Loucy (cell line): ENCODE measurements at regions not wholly inside any gene's neighbourhood (a gene's known extent, or its start where the extent isn't known, plus 50 kb on each side); places are given as distances from the start of the nearest gene placed in this dataset.

Experiments
- H2AFZ ChIP-seq: fragments of 200-600 bp; sonication (generic); 2 replicates; pipeline ENCODE4 v1.6.0; 2016; ENCODE audit warnings: antibody characterized with exemption, mild to moderate bottlenecking, low read length, moderate library complexity
- H3F3A ChIP-seq: fragments of 200-600 bp; 2 replicates; pipeline ENCODE4 v1.6.0; 2016; ENCODE audit warnings: antibody characterized with exemption, low read depth, mild to moderate bottlenecking
- H3K27me3 ChIP-seq: fragments of 200-600 bp; sonication (generic); 2 replicates; pipeline ENCODE4 v1.6.1; 2014; ENCODE audit warnings: low read length, mild to moderate bottlenecking; ENCODE audit not compliant: insufficient read depth, poor library complexity, severe bottlenecking
- H3K36me3 ChIP-seq: fragments of 200-600 bp; sonication (generic); 2 replicates; pipeline ENCODE4 v1.6.1; 2016; ENCODE audit warnings: low read length; ENCODE audit not compliant: insufficient read depth
- H3K4me1 ChIP-seq: fragments of 200-600 bp; sonication (generic); 2 replicates; pipeline ENCODE4 v1.5.1; 2014; ENCODE audit warnings: low read length, mild to moderate bottlenecking; ENCODE audit not compliant: insufficient read depth, poor library complexity, severe bottlenecking
- H3K4me2 ChIP-seq: fragments of 200-600 bp; sonication (generic); 2 replicates; pipeline ENCODE4 v1.6.0; 2014; ENCODE audit warnings: antibody characterized with exemption, low read length, low read depth, mild to moderate bottlenecking; ENCODE audit not compliant: poor library complexity, severe bottlenecking
- H3K4me3 ChIP-seq: fragments of 200-600 bp; sonication (generic); 2 replicates; pipeline ENCODE4 v1.5.1; 2014; ENCODE audit warnings: low read length, mild to moderate bottlenecking, mixed read lengths; ENCODE audit not compliant: poor library complexity, severe bottlenecking
- H3K79me2 ChIP-seq: fragments of 200-600 bp; sonication (generic); 2 replicates; pipeline ENCODE4 v1.6.1; 2014; ENCODE audit warnings: low read length; ENCODE audit not compliant: insufficient read depth
- H3K9ac ChIP-seq: fragments of 200-600 bp; sonication (generic); 2 replicates; pipeline ENCODE4 v1.6.0; 2014; ENCODE audit warnings: mild to moderate bottlenecking, low read depth, low read length, moderate library complexity; ENCODE audit not compliant: poor library complexity, severe bottlenecking
- H3K9me2 ChIP-seq: fragments of 200-600 bp; sonication (generic); replicated peaks from 2 replicates; pipeline ENCODE4 v1.6.1; 2016; ENCODE audit warnings: low read depth, low read length, mixed read lengths
- H3K9me3 ChIP-seq: fragments of 200-600 bp; sonication (generic); 2 replicates; pipeline ENCODE4 v1.6.1; 2014; ENCODE audit warnings: mild to moderate bottlenecking, antibody characterized with exemption, low read length, low read depth; ENCODE audit not compliant: insufficient read depth
- H4K20me1 ChIP-seq: fragments of 200-600 bp; sonication (generic); 2 replicates; pipeline ENCODE4 v1.6.0; 2014; ENCODE audit warnings: antibody characterized with exemption, low read length, mild to moderate bottlenecking; ENCODE audit not compliant: insufficient read depth, poor library complexity, severe bottlenecking
- CTCF ChIP-seq: fragments of 200-600 bp; sonication (generic); conservative IDR thresholded peaks from 2 replicates; pipeline ENCODE4 v1.5.1; 2014; ENCODE audit warnings: mild to moderate bottlenecking, antibody characterized with exemption, low read length
- EZH2phosphoT487 ChIP-seq: fragments of 200-600 bp; IDR thresholded peaks from 2 replicates; pipeline ENCODE4 v1.6.1; 2018; ENCODE audit warnings: antibody characterized with exemption, mild to moderate bottlenecking, moderate library complexity, borderline replicate concordance

DNA sequence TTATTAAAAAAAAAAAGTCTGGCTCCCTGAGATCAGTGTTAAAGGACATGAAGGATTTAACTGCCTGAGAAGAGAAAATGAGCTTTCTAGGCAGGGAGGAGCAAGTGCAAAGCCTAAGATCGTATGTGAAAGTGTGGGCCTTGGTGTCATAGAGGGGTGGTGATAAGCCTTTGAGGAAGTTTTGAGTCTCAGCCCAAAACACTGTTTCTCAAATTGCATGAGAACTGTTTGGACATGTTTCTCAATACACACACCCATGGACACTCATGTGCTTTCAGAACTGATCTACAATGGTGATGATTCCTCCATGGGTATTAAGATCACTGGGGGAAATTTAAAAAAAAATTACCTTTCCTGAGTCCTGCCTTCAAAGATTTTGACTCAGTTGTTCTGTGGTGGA, 336.7 kb upstream of the RND3 start:
- H2AFZ ChIP-seq: no peak overlapping the region
- H3K9me2 ChIP-seq: no peaks in the 10 kb centered on the region
- H3K4me1 ChIP-seq: no peaks in the 10 kb centered on the region
- H3K79me2 ChIP-seq: no peaks in the 10 kb centered on the region
- no peak overlapping the region for H3K4me2 ChIP-seq
- H3K36me3 ChIP-seq: no peaks in the 10 kb centered on the region
- no peaks in the 10 kb centered on the region for H3K9me3 ChIP-seq
- H3K27me3 ChIP-seq: no peaks in the 10 kb centered on the region
- TF ChIP-seq EZH2phosphoT487: no peak
- H3K9ac ChIP-seq: no peak overlapping the region
- H4K20me1 ChIP-seq: no peaks in the 10 kb centered on the region
- no peak overlapping the region for H3K4me3 ChIP-seq
- no peaks in the 10 kb centered on the region for H3F3A ChIP-seq

- Histone ChIP-seq H3K9me2 (no peaks in the 10 kb centered on the region), H3K9ac (no peak overlapping the region), H3K27me3 (no peaks in the 10 kb centered on the region), H3K4me1 (no peaks in the 10 kb centered on the region), H3K9me3 (no peaks in the 10 kb centered on the region), H3K4me3 (no peak overlapping the region), H4K20me1 (no peaks in the 10 kb centered on the region), H3F3A (no peaks in the 10 kb centered on the region), H3K4me2 (no peak overlapping the region), H3K79me2 (no peaks in the 10 kb centered on the region), H2AFZ (no peak overlapping the region), H3K36me3 (no peaks in the 10 kb centered on the region)
- no peak for TF ChIP-seq CTCF
- no peak for TF ChIP-seq EZH2phosphoT487
Measured at GRCh38 chr2:150817422-150817821, 330.0 kb upstream of the RND3 start.

DNA sequence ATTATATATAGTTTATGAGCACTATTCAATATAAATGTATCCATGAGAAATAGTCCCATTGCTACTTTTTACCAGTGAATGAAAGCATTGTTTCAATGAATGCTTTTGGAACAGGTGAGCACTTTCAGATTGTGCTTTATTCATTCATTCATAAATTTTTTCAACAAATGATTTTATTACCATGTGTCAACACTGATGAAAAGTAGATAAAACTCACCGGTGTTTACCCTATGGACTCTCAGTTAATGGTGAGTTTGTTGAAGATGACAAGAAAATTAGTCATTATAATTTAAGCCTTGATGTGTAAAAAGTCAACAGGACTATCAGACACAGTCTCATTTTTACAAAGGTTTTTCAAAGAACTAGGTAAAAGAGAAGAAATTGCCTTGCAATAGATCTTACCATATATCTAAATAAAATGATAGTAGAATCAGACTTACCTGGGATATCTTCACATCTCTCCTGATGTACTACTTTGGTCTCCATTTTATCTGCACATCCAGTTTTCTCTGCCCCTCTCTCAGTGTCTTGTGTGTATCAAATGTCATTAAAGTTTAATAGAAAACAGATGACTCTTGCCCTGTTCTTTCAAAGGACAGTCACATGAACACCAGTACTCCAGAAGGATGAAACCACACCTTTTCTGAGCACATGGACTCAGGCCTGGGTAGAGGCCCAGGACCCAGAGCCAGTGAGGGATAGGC, 325.3 kb upstream of the RND3 start:
- Histone ChIP-seq H3K9me3 (no peaks in the 10 kb centered on the region), H3K9ac (no peak overlapping the region), H3K4me2 (no peak overlapping the region), H3F3A (no peaks in the 10 kb centered on the region), H3K9me2 (no peaks in the 10 kb centered on the region), H3K27me3 (no peaks in the 10 kb centered on the region), H3K79me2 (no peaks in the 10 kb centered on the region), H4K20me1 (no peaks in the 10 kb centered on the region), H3K4me1 (no peaks in the 10 kb centered on the region), H3K4me3 (no peak overlapping the region), H3K36me3 (no peaks in the 10 kb centered on the region), H2AFZ (no peak overlapping the region)
- TF ChIP-seq CTCF (no peak), EZH2phosphoT487 (no peak)

DNA sequence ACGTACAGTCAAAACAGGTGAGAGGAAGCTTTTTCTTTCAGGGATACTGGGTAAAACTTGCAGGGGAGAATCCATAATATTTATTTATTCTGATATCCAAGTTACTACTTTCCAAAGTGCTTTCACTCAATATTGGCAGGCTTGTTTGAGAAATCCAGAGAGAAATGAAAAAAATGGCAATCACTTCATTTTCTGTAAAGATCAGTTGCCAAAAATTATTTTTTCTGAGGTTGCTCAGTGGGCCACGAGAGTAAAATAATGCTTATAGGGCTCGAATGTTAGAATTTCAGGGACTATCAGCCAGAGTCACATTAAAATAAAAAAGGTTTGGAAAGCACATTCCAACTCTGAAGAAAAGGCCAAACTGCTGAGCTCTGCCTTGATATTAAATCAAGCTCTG, 324.6 kb upstream of the RND3 start:
- H4K20me1 ChIP-seq: no peaks in the 10 kb centered on the region
- no peaks in the 10 kb centered on the region for H3K27me3 ChIP-seq
- H3K4me2 ChIP-seq: no peak overlapping the region
- H3K9me3 ChIP-seq: no peaks in the 10 kb centered on the region
- TF ChIP-seq EZH2phosphoT487 (no peak), CTCF (no peak)
- no peaks in the 10 kb centered on the region for H3K36me3 ChIP-seq
- H3K4me1 ChIP-seq: no peaks in the 10 kb centered on the region
- no peak overlapping the region for H3K4me3 ChIP-seq
- H3K9ac ChIP-seq: no peak overlapping the region
- H3F3A ChIP-seq: no peaks in the 10 kb centered on the region
- H2AFZ ChIP-seq: no peak overlapping the region
- H3K9me2 ChIP-seq: no peaks in the 10 kb centered on the region
- H3K79me2 ChIP-seq: no peaks in the 10 kb centered on the region
